H1 (cell line): ENCODE measurements at regions not wholly inside any gene's neighbourhood (a gene's known extent, or its start where the extent isn't known, plus 50 kb on each side); places are given as distances from the start of the nearest gene placed in this dataset.

Source experiments
- CTCF ChIA-PET: fragments of 300-600 bp; sonication (Branson Sonifier 250); formaldehyde crosslinking; loops from one replicate; lab custom pipeline; 2021; ENCODE audit not compliant: partially characterized antibody; lab: Charles Lee
- POLR2A ChIA-PET: fragments of 300-600 bp; sonication (Branson Sonifier 250); formaldehyde crosslinking; loops from one replicate; lab custom pipeline; 2021; ENCODE audit warnings: inconsistent platforms; ENCODE audit not compliant: partially characterized antibody; lab: Charles Lee
- DNase-seq, 2 experiments: peaks; one replicate each; pipeline versions ENCODE4 v3.0.0 to v3.0.0-alpha.2; 2010 to 2022; ENCODE audit warnings: low spot score in 2 of 2, low read depth in 1 of 2, mixed read lengths in 1 of 2
- FAIRE-seq: peaks from 2 replicates; lab custom pipeline; 2011; peaks lifted over from hg19 to GRCh38; lab: Jason Lieb, UNC
- H2AFZ ChIP-seq: 2 replicates; pipeline ENCODE4 v1.8.1; 2012; ENCODE audit warnings: low read length, inconsistent platforms
- H2AK5ac ChIP-seq: 2 replicates; pipeline ENCODE4 v1.6.1; 2013; ENCODE audit warnings: low read depth, low read length
- H2BK120ac ChIP-seq: replicated peaks from 2 replicates; pipeline ENCODE3; 2013; ENCODE audit warnings: low read depth, low read length, inconsistent platforms
- H2BK12ac ChIP-seq: 2 replicates; pipeline ENCODE4 v1.6.1; 2013; ENCODE audit warnings: low read depth, low read length
- H2BK15ac ChIP-seq: 2 replicates; pipeline ENCODE4 v1.6.1; 2013; ENCODE audit warnings: low read length
- H2BK20ac ChIP-seq: 2 replicates; pipeline ENCODE4 v1.6.1; 2013; ENCODE audit warnings: low read length
- H2BK5ac ChIP-seq: 2 replicates; pipeline ENCODE4 v1.6.1; 2013; ENCODE audit warnings: low read depth, low read length
- H3K14ac ChIP-seq: 2 replicates; pipeline ENCODE4 v1.6.1; 2013; ENCODE audit warnings: inconsistent platforms; ENCODE audit not compliant: insufficient read length
- H3K18ac ChIP-seq: 2 replicates; pipeline ENCODE4 v1.6.1; 2013; ENCODE audit warnings: low read length; ENCODE audit errors: extremely low read depth
- H3K23ac ChIP-seq: 2 replicates; pipeline ENCODE4 v1.6.1; 2013; ENCODE audit warnings: inconsistent platforms; ENCODE audit not compliant: insufficient read length
- H3K23me2 ChIP-seq: 2 replicates; pipeline ENCODE4 v1.6.1; 2013; ENCODE audit warnings: low read depth, low read length
- H3K27ac ChIP-seq: 2 replicates; pipeline ENCODE4 v1.6.1; 2011; ENCODE audit warnings: low read depth, low read length, inconsistent platforms
- H3K27me3 ChIP-seq, 4 experiments: replicated peaks in 1 of 4; 1 replicate in 1 of 4; 2 replicates in 3 of 4; pipeline versions ENCODE4 v1.6.1 to v1.8.1; 2011 to 2013; ENCODE audit warnings: low read length in 3 of 4, mild to moderate bottlenecking in 3 of 4, inconsistent platforms in 2 of 4, mixed read lengths in 2 of 4, moderate library complexity in 1 of 4; ENCODE audit not compliant: control insufficient read depth in 3 of 4, insufficient read depth in 3 of 4; ENCODE audit errors: extremely low read depth in 1 of 4
- H3K36me3 ChIP-seq, 4 experiments: 2 replicates each; pipeline versions ENCODE4 v1.6.1 to v1.8.1; 2011 to 2013; ENCODE audit warnings: mild to moderate bottlenecking in 4 of 4, low read length in 3 of 4, moderate library complexity in 2 of 4, control low read depth in 1 of 4, inconsistent platforms in 1 of 4; ENCODE audit not compliant: insufficient read depth in 4 of 4, control insufficient read depth in 2 of 4
- H3K4ac ChIP-seq: replicated peaks from 2 replicates; pipeline ENCODE3; 2013; ENCODE audit warnings: low read length, low read depth, mixed read lengths, inconsistent platforms; ENCODE audit not compliant: insufficient read length
- H3K4me1 ChIP-seq, 4 experiments: replicated peaks in 1 of 4; 1 replicate in 1 of 4; 2 replicates in 3 of 4; pipeline versions ENCODE4 v1.6.1 to v1.8.1; 2011 to 2013; ENCODE audit warnings: low read length in 3 of 4, inconsistent platforms in 2 of 4, mixed read lengths in 1 of 4; ENCODE audit not compliant: insufficient read depth in 4 of 4, control insufficient read depth in 3 of 4
- H3K4me2 ChIP-seq, 2 experiments: 2 replicates each; pipeline versions ENCODE4 v1.6.1 to v1.8.1; 2011 to 2013; ENCODE audit warnings: low read depth in 2 of 2, low read length in 2 of 2, control low read depth in 1 of 2, inconsistent platforms in 1 of 2, mild to moderate bottlenecking in 1 of 2; ENCODE audit not compliant: insufficient read depth in 1 of 2
- H3K4me3 ChIP-seq, 4 experiments: fragments of 200-600, 300-600 bp in 1 of 4; sonication (generic), shearing (Covaris generic), sonication (Bioruptor Twin) in 1 of 4; 2 replicates each; pipeline versions ENCODE4 v1.5.1 to v1.8.1; 2011 to 2016; ENCODE audit warnings: low read length in 4 of 4, low read depth in 3 of 4, control low read depth in 2 of 4, inconsistent platforms in 2 of 4, mild to moderate bottlenecking in 2 of 4, mixed read lengths in 1 of 4, moderate library complexity in 1 of 4; ENCODE audit not compliant: insufficient read depth in 2 of 4; ENCODE audit errors: extremely low read depth in 1 of 4
- H3K56ac ChIP-seq: replicated peaks from 2 replicates; pipeline ENCODE3; 2013; ENCODE audit warnings: low read depth, mild to moderate bottlenecking, mixed read lengths, low read length, inconsistent platforms; ENCODE audit not compliant: insufficient read length
- H3K79me1 ChIP-seq: 2 replicates; pipeline ENCODE4 v1.6.1; 2013; ENCODE audit warnings: low read depth, low read length, control low read depth
- H3K79me2 ChIP-seq, 2 experiments: 2 replicates each; pipeline versions ENCODE4 v1.6.1 to v1.8.1; 2012 to 2013; ENCODE audit warnings: low read length in 2 of 2, mild to moderate bottlenecking in 2 of 2, inconsistent platforms in 1 of 2; ENCODE audit not compliant: insufficient read depth in 2 of 2, control insufficient read depth in 1 of 2
- H3K9ac ChIP-seq, 4 experiments: replicated peaks in 1 of 4; 1 replicate in 1 of 4; 2 replicates in 3 of 4; pipeline versions ENCODE4 v1.6.1 to v1.8.1; 2011 to 2013; ENCODE audit warnings: low read depth in 3 of 4, low read length in 3 of 4, control low read depth in 2 of 4, mild to moderate bottlenecking in 2 of 4, moderate library complexity in 2 of 4, inconsistent platforms in 1 of 4; ENCODE audit errors: extremely low read depth in 1 of 4
- H3K9me3 ChIP-seq, 2 experiments: 2 replicates each; pipeline versions ENCODE4 v1.6.1 to v1.8.1; 2012 to 2013; ENCODE audit warnings: mild to moderate bottlenecking in 2 of 2, moderate library complexity in 2 of 2, control low read depth in 1 of 2, inconsistent platforms in 1 of 2, low read depth in 1 of 2, low read length in 1 of 2, mixed read lengths in 1 of 2; ENCODE audit not compliant: insufficient read depth in 2 of 2
- H4K20me1 ChIP-seq, 2 experiments: replicated peaks in 1 of 2; 2 replicates each; pipeline versions ENCODE3 to v1.8.1; 2011 to 2013; ENCODE audit warnings: inconsistent platforms in 2 of 2, low read length in 2 of 2, mild to moderate bottlenecking in 1 of 2; ENCODE audit not compliant: insufficient read depth in 2 of 2, control insufficient read depth in 1 of 2
- H4K5ac ChIP-seq: 2 replicates; pipeline ENCODE4 v1.6.1; 2013; ENCODE audit warnings: low read length, low read depth, mixed read lengths, inconsistent platforms; ENCODE audit not compliant: insufficient read length
- H4K8ac ChIP-seq: 2 replicates; pipeline ENCODE4 v1.8.0; 2013; ENCODE audit warnings: mild to moderate bottlenecking, moderate library complexity, low read length, inconsistent platforms; ENCODE audit not compliant: insufficient read depth; ENCODE audit errors: extremely low read depth
- H4K91ac ChIP-seq: replicated peaks from 2 replicates; pipeline ENCODE3; 2013; ENCODE audit warnings: low read length, mixed read lengths, inconsistent platforms; ENCODE audit not compliant: insufficient read length
- ATF2 ChIP-seq: IDR thresholded peaks from 2 replicates; pipeline ENCODE4 v1.6.1; 2012; ENCODE audit warnings: low read length, inconsistent platforms
- BACH1 ChIP-seq: IDR thresholded peaks from 2 replicates; pipeline ENCODE4 v1.6.1; 2012; ENCODE audit warnings: low read length, improper control_type of control experiment
- CBX8 ChIP-seq: fragments of 300-800, 300-1000 bp; sonication (generic); IDR thresholded peaks from 2 replicates; pipeline ENCODE4 v1.7.1; 2016; ENCODE audit warnings: low read depth, low read length, borderline replicate concordance
- CHD2 ChIP-seq: IDR thresholded peaks from 2 replicates; pipeline ENCODE4 v1.6.1; 2012; ENCODE audit warnings: low read length, improper control_type of control experiment
- CTBP2 ChIP-seq: IDR thresholded peaks from 2 replicates; pipeline ENCODE4 v1.7.0; 2011; ENCODE audit warnings: borderline replicate concordance, mild to moderate bottlenecking, moderate library complexity, mixed read lengths, low read length; ENCODE audit not compliant: insufficient read depth, insufficient read length
- EP300 ChIP-seq, 2 experiments: IDR thresholded peaks; 1 replicate in 1 of 2; 2 replicates in 1 of 2; pipeline ENCODE4 v1.6.1; 2011 to 2012; ENCODE audit warnings: low read depth in 2 of 2, low read length in 2 of 2, mild to moderate bottlenecking in 2 of 2, borderline replicate concordance in 1 of 2, inconsistent platforms in 1 of 2, moderate library complexity in 1 of 2
- GTF2F1 ChIP-seq: IDR thresholded peaks from 2 replicates; pipeline ENCODE4 v1.6.1; 2012; ENCODE audit warnings: low read depth, low read length, improper control_type of control experiment, borderline replicate concordance
- KDM1A ChIP-seq: fragments of 200-600, 300-600 bp; sonication (generic); IDR thresholded peaks from 2 replicates; pipeline ENCODE4 v1.7.1; 2016; ENCODE audit warnings: mild to moderate bottlenecking, low read length, borderline replicate concordance
- KDM4A ChIP-seq: IDR thresholded peaks from one replicate; pipeline ENCODE4 v1.7.1; 2012; ENCODE audit warnings: low read depth, mild to moderate bottlenecking, moderate library complexity, low read length, inconsistent platforms; ENCODE audit not compliant: severe bottlenecking
- MAX ChIP-seq: IDR thresholded peaks from 2 replicates; pipeline ENCODE4 v1.6.1; 2012; ENCODE audit warnings: inconsistent platforms
- RFX5 ChIP-seq: IDR thresholded peaks from 2 replicates; pipeline ENCODE4 v1.6.1; 2011; ENCODE audit warnings: low read depth, low read length, improper control_type of control experiment, borderline replicate concordance
- YY1 ChIP-seq: IDR thresholded peaks from 2 replicates; pipeline ENCODE4 v1.6.1; 2011; ENCODE audit warnings: low read depth, mild to moderate bottlenecking, low read length
- WGBS, 2 experiments: shearing (Covaris generic) in 1 of 2; methylation state at CpG; one replicate each; pipeline versions ENCODE4 v1.1.6 to v1.1.7; 2013 to 2015; ENCODE audit warnings: low lambda C conversion rate in 2 of 2, mixed read lengths in 2 of 2, inconsistent platforms in 1 of 2, low coverage in 1 of 2, missing lambda C conversion rate in 1 of 2; ENCODE audit not compliant: insufficient replicate concordance in 2 of 2, insufficient coverage in 1 of 2, insufficient read length in 1 of 2; ENCODE audit errors: extremely low coverage in 1 of 2, missing lambda C conversion rate in 1 of 2; 5-methylcytosine and 5-hydroxymethylcytosine counted together

GRCh38 chr7:140237390-140237789, 60.6 kb upstream of the KDM7A start:
- FAIRE-seq (no peak), DNase-seq (no peak)
- no peak overlapping the region for H3K9ac ChIP-seq
- H3K4me2 ChIP-seq: no peak overlapping the region
- no peak overlapping the region for H2BK20ac ChIP-seq
- H3K23ac ChIP-seq: no peak overlapping the region
- H4K20me1 ChIP-seq: no peaks in the 10 kb centered on the region
- no peak for TF ChIP-seq KDM4A
- no peak for TF ChIP-seq GTF2F1
- no peak for TF ChIP-seq BACH1
- no peak for TF ChIP-seq RFX5
- no peak for TF ChIP-seq CTBP2
- no peak for TF ChIP-seq KDM1A
- no peak for TF ChIP-seq CBX8
- TF ChIP-seq MAX: no peak
- TF ChIP-seq YY1: no peak
- TF ChIP-seq CHD2: no peak
- TF ChIP-seq ATF2: no peak
- TF ChIP-seq EP300 (IDR thresholded peaks at IDR 0.05; ENCODE audit: borderline replicate concordance in 1 of 2, low read depth in 2 of 2, low read length in 2 of 2): no peak
- H3K4me3 ChIP-seq: no peak overlapping the region
- no peaks in the 10 kb centered on the region for H3K36me3 ChIP-seq
- no peak overlapping the region for H3K56ac ChIP-seq
- ChIA-PET CTCF (no interaction called here), POLR2A (no interaction called here)
- no peaks in the 10 kb centered on the region for H3K23me2 ChIP-seq
- H3K9me3 ChIP-seq: no peaks in the 10 kb centered on the region
- no peak overlapping the region for H3K18ac ChIP-seq
- no peak overlapping the region for H2BK12ac ChIP-seq
- no peak overlapping the region for H2BK5ac ChIP-seq
- no peaks in the 10 kb centered on the region for H3K79me1 ChIP-seq
- no peak overlapping the region for H4K8ac ChIP-seq
- H2BK120ac ChIP-seq: no peak overlapping the region
- no peak overlapping the region for H3K27ac ChIP-seq
- no peak overlapping the region for H3K14ac ChIP-seq
- WGBS, 2 experiments: 93% methylated on average over 4 of the region's 4 CpGs; no CpG with 5 or more reads in 1 of the 2 experiments
- H4K91ac ChIP-seq: no peak overlapping the region
- H2BK15ac ChIP-seq: no peak overlapping the region
- H4K5ac ChIP-seq: no peak overlapping the region
- no peak overlapping the region for H3K4ac ChIP-seq
- no peaks in the 10 kb centered on the region for H3K79me2 ChIP-seq
- H2AFZ ChIP-seq: no peak overlapping the region
- no peaks in the 10 kb centered on the region; a peak in 2 of 7 replicates for H3K4me1 ChIP-seq
- H3K27me3 ChIP-seq: no peaks in the 10 kb centered on the region
- no peak overlapping the region for H2AK5ac ChIP-seq
